OCI-LY3 (cell line): ENCODE measurements at regions not wholly inside any gene's neighbourhood (a gene's known extent, or its start where the extent isn't known, plus 50 kb on each side); places are given as distances from the start of the nearest gene placed in this dataset.

ENCODE experiments used
- EZH2phosphoT487 ChIP-seq: fragments of 200-600 bp; shearing (Covaris generic); IDR thresholded peaks from 2 replicates; pipeline ENCODE4 v1.6.1; 2018; ENCODE audit warnings: antibody characterized with exemption, mixed run types, low read depth
- TF ChIP-seq, protein P1 (sequence below): fragments of 200-600, 300-600 bp; sonication (generic); IDR thresholded peaks from 2 replicates; pipeline ENCODE4 v1.5.1; 2014; ENCODE audit warnings: antibody characterized with exemption, low read length, low read depth

DNA sequence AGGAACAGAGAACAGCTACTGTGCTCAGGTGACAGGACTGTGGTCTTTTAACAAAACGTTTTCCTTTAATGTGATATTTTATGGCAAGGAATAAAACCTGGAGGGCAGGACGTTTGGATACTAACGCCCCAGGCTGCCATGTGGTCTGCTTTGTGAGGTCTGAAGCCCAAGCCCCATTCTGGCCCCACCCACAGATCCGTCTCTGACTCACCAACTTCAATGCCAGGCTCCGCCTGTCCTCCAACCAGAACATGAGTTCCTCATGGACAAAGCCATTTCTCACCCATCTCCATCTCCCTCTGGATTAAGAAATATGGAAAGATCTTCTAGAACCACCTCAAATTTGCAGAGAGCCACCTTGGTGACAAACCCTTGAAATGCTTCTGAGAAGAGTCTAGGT lies 148.8 kb downstream of the CRYBB2 start:
- TF ChIP-seq, protein P1, sequence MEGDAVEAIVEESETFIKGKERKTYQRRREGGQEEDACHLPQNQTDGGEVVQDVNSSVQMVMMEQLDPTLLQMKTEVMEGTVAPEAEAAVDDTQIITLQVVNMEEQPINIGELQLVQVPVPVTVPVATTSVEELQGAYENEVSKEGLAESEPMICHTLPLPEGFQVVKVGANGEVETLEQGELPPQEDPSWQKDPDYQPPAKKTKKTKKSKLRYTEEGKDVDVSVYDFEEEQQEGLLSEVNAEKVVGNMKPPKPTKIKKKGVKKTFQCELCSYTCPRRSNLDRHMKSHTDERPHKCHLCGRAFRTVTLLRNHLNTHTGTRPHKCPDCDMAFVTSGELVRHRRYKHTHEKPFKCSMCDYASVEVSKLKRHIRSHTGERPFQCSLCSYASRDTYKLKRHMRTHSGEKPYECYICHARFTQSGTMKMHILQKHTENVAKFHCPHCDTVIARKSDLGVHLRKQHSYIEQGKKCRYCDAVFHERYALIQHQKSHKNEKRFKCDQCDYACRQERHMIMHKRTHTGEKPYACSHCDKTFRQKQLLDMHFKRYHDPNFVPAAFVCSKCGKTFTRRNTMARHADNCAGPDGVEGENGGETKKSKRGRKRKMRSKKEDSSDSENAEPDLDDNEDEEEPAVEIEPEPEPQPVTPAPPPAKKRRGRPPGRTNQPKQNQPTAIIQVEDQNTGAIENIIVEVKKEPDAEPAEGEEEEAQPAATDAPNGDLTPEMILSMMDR, result no peak
- no peak for TF ChIP-seq EZH2phosphoT487
